GM19239 (cell line): ENCODE measurements at regions not wholly inside any gene's neighbourhood (a gene's known extent, or its start where the extent isn't known, plus 50 kb on each side); places are given as distances from the start of the nearest gene placed in this dataset.

ENCODE experiments used
- DNase-seq: peaks from one replicate; pipeline ENCODE4 v3.0.0; 2011; ENCODE audit warnings: low spot score; ENCODE audit not compliant: insufficient read length
- FAIRE-seq: peaks from 2 replicates; lab custom pipeline; 2011; peaks lifted over from hg19 to GRCh38; lab: Jason Lieb, UNC

DNA sequence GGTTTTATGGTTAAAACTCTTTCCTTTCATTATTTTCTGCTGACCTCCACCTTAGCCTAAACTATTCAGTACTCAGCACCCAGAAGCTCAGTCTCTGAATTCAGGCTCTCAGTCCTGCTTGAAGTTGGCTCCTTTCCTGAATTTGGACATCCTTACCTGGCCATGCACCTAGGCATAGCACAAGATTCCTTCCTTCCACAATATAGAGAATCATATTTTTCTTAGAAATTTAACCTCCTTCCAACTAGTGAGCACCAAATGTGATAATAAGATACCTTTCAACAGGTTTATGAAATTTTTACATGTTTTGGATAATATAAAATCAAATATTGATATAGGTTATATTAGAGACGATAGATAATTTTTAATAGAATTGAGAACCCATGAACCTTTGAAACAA, 905.6 kb upstream of the GHITM start:
- DNase-seq = no peak
- FAIRE-seq = no peak

GRCh38 chr10:83248106-83248631, 891.1 kb upstream of the GHITM start:
- DNase-seq = no peak
- FAIRE-seq = no peak

GRCh38 chr10:83250396-83250795, 888.9 kb upstream of the GHITM start:
- no peak for DNase-seq
- no peak for FAIRE-seq

GRCh38 chr10:83252169-83252568, 887.1 kb upstream of the GHITM start:
- FAIRE-seq = no peak
- no peak for DNase-seq

- FAIRE-seq (no peak), DNase-seq (no peak)
Observed at GRCh38 chr10:83252596-83252995, 886.7 kb upstream of the GHITM start.

DNA sequence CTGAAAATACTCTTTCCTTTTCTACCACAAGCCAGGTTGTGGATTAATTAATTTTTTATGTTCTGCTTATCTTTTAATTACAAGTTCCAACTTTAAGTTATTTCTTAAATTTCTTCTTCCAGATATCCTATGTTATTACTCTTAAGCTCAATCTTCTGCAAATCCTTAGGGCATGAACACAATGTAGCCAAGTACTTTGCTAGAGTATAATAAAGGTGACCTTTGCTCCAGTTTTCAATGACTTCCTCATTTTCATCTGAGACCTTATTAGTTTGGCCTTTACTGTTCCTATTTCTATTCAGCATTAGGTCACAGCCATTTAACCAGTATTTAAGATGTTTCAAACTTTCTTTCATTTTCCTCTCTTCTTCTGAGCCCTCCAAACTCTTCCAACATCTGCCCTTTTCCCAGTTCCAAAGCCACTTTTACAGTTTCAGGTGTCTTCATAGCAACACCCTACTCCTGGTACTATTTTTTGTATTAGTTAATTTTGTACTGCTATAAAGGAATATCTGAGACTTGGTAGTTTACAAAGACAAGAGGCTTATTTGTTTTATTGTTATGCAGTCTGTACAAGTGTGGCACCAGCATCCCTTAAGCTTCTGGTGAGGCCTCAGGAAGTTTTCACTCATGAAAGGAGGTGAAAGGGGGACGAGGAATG, 886.2 kb upstream of the GHITM start:
- FAIRE-seq (no peak), DNase-seq (no peak)

- FAIRE-seq (no peak), DNase-seq (no peak)
Observed at GRCh38 chr10:83254698-83255097, 884.6 kb upstream of the GHITM start.

DNA sequence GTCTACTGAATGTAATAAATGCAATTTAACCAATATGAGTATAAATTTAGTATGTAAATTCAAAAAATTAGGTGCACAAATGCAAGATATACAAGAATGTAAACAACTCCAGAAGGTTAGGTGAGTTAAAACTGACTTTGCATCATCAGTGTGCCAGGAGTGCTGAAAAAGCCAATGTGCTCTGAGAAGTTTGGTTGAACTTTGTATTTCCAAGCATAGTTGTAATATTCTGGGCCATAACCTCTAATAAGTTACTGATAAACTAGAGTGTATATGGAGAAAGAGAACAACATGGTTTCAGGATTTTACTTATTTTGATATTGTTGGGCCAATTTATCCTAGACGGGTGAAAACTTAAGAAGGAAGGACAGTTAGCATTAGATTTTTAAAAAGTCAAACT, 876.9 kb upstream of the GHITM start:
- FAIRE-seq = no peak
- no peak for DNase-seq

- FAIRE-seq (no peak), DNase-seq (no peak)
Observed at GRCh38 chr10:83272666-83273434, 866.5 kb upstream of the GHITM start.

DNA sequence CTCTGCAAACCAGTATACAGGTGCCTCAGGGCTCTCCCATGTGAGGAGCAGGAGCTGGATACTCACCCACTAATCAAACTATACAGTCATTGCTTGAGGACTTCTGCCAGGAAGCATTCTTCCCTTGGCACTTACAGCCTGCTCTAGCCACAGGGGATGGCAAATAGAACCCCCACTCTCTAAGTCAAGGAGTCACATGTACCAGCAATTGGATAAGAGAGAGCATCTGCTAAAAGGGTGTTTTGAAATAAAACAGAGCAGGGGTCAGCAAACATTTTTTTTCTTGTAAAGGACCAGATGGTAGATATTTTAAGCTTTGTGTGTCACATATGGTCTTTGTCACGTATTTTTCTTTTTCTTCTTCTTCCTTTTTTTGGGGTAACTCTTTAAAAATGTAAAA, 865.2 kb upstream of the GHITM start:
- no peak for DNase-seq
- FAIRE-seq = no peak

- no peak for FAIRE-seq
- no peak for DNase-seq
Observed at GRCh38 chr10:83276971-83277370, 862.3 kb upstream of the GHITM start.

DNA sequence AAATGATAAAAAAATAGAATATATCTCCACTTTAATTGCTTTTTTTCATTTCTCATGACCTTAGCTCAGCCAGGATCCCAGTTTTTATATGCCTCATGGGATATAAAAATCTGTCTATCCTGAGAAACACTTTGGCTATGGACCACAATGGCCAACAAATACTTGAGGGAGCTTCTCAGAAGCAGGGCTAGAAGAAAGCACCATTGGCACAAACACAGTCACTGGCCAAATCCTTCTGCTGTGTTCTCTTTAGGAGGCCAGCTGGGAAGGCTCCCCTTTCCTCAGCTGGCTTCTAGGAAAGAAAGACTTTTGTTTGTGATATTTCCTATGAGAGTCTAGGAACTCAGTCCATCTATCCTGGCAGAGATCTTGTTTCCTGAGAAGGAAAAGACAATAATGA, 856.2 kb upstream of the GHITM start:
- FAIRE-seq (no peak), DNase-seq (no peak)

DNA sequence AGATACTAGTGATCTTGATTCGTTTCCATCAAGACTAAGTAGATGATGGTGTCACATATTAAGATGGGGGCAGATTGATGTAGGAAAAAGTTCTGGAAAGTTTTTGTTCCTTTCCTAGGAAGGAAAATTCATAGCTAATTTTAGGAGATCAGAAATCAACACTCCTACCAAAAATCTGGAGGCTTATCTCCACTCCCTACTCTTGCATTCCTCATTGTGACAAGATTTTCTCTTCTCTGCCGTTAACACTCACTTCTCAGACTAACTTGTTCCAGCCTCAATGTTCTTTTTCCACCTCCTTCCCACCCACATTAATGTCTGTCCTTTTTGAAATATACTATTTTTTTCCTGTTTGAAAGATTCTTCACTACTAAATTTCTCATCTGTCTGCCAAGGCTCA, 851.9 kb upstream of the GHITM start:
- no peak for FAIRE-seq
- no peak for DNase-seq

DNA sequence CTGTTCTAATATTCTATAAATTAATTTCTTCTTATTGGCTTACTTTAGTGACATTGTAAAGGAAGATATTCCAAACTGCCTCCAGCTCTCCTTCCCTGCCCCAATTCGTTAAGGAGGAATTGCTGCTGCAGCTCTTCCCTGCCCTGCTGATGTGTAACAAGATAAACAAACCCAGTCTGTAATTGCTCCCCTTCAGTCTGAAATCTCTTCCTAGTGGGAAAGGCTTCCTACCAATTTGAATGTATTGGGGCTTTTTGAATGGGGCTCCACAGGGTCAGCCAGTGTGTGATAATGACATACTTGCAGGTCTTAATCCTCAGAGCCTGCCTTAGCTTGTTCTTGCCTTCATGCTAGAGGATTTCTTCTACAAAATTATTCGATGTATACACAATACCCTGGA, 849.9 kb upstream of the GHITM start:
- FAIRE-seq (no peak), DNase-seq (no peak)

DNA sequence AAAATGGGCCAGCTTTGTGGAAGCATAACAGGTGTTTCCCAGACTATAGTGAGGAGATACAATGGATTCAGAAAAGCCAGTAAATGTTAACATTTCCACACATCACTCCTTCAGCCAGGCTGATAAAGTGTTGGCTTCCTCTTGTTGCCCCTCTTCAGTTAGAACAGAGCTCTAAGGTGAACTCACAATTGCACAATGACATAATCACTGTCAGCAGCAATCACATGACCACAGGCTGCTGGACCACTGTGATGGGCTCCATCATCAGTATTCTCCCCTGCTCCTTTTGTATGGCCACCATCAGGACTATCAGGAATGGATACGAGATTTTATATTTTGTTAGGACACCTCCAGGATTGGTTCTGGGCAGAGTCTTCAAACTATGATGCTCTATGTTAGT, 849.4 kb upstream of the GHITM start:
- no peak for FAIRE-seq
- DNase-seq = no peak

DNA sequence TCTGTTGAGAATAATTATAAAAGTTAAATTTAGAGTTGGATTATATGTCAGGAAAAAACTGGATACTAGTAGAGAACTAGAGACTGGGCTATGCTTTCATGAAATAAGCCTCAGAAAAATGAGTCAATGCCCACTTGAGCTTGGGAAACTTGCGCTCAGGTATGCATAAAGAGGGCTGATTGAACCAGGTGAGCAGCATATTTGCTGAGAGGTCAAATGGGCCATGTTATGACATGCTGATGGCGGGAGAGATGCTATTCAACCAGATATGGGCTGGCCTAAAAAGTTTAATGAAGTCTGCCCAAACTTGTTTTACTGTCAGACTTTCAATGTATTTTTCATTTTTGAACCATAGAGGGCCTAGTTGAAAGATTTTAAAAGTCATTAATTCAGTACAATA, 837.6 kb upstream of the GHITM start:
- no peak for FAIRE-seq
- no peak for DNase-seq

DNA sequence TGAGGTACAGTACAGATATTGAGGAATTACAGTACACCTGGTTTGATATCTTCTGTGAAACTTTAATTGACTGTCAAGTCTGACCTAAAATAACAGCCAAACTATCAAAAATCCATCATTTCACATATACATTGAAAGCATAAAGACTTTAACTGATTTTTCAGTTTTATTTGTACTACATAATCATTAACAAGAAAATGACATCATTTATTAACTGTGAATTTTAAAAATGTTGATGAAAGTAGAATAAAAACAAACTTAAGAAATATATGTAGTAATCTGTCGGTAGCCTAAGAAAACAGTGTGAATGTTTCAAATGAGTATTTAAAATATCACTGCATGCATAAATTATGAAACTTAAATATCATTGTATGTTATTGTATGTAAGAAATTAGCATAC, 836.7 kb upstream of the GHITM start:
- DNase-seq (no peak), FAIRE-seq (no peak)

GRCh38 chr10:83310688-83311087, 828.6 kb upstream of the GHITM start:
- DNase-seq (no peak), FAIRE-seq (no peak)

DNA sequence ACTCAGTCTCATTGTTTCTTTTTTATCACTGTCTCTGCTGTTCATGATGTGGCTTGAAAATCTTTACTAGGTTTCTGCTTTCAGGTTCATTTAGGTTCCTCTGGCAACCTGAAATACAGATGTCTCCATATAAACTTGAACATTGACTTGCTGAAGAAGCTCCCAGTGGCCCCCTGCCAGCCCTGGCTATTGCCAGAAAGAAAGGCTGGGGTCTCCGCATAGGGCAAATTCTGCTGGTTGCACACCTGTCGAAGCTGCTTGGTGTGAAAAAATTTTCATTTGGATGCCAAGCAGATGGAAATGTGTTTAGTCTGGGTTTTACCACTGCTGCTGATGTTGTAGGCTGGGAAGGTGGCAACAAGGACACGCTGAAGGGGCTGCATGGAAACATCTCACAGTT, 826.7 kb upstream of the GHITM start:
- no peak for DNase-seq
- no peak for FAIRE-seq

- no peak for DNase-seq
Observed at GRCh38 chr10:83332690-83333089, 806.6 kb upstream of the GHITM start.

DNA sequence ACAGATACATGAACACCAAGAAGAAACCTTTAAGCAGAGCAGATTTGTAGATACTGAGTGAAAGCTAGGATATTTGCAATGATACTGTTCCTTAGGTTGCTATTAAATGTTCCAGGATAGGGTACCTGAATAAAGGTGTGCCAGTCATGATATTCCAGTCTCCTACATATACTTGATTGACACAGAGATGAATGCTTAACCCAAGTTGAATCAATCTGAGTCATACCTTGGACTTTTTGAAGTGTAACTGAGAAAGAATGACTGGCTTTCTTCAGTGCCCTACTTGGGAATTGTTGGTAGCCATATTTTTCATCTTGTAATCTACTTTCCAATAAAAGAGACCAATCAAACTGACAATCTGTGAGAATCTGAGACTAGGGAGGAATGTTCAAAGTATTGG, 805.7 kb upstream of the GHITM start:
- FAIRE-seq (no peak), DNase-seq (no peak)

More at GRCh38 chr10:83332690-83333089, 806.6 kb upstream of the GHITM start:
- no peak for FAIRE-seq

DNA sequence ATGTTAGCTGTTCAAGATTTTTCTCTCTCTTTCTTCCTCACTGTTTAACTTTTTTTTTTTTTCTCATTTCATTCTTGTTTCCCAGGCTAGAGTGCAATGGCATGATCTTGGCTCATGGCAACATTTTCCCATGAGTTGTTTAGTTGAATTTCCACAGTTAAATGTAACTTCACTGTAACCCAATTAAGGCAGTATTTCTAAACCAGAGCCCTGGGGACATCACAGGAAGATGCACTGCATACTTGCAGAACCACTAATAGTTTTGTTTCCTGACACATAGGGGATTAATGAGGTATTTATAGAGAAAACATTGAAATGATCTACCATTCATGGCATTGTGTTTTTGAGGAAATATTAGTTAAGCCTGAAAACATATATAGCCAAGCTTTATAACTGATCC, 795.6 kb upstream of the GHITM start:
- FAIRE-seq (no peak), DNase-seq (no peak)
